SK-N-SH (cell line): ENCODE measurements at regions not wholly inside any gene's neighbourhood (a gene's known extent, or its start where the extent isn't known, plus 50 kb on each side); places are given as distances from the start of the nearest gene placed in this dataset.

Source experiments
- CTCF ChIA-PET: fragments of 300-600, 350-600 bp; formaldehyde crosslinking; extraction: SDS; loops from one replicate; lab custom pipeline; 2021; lab: Yijun Ruan, JAX
- POLR2A ChIA-PET: fragments of 350-600 bp; sonication (Branson Sonifier 250); formaldehyde crosslinking; extraction: SDS; loops from one replicate; lab custom pipeline; 2020; ENCODE audit warnings: antibody characterized with exemption, inconsistent platforms; lab: Yijun Ruan, JAX
- DNase-seq: peaks from one replicate; pipeline ENCODE4 v3.0.0; 2012
- H2AFZ ChIP-seq: fragments of 200-600 bp; sonication (generic); 2 replicates; pipeline ENCODE4 v1.8.1; 2016; ENCODE audit warnings: antibody characterized with exemption, mild to moderate bottlenecking, low read depth
- H3F3A ChIP-seq: fragments of 200-600 bp; sonication (generic); replicated peaks from 2 replicates; pipeline ENCODE3; 2016; ENCODE audit warnings: antibody characterized with exemption, mild to moderate bottlenecking; ENCODE audit not compliant: insufficient read depth
- H3K27ac ChIP-seq, 2 experiments: fragments of 200-500 bp in 1 of 2; fragments of 200-600 bp in 1 of 2; sonication (Bioruptor generic) in 1 of 2; sonication (generic), shearing (Covaris generic) in 1 of 2; 2 replicates each; pipeline versions ENCODE4 v1.5.1 to v1.6.1; 2014 to 2016; ENCODE audit warnings: low read depth in 2 of 2, inconsistent platforms in 1 of 2, low read length in 1 of 2, mild to moderate bottlenecking in 1 of 2, mixed read lengths in 1 of 2
- H3K27me3 ChIP-seq: fragments of 200-600 bp; sonication (generic), shearing (Covaris generic); 2 replicates; pipeline ENCODE4 v1.6.1; 2016; ENCODE audit warnings: mixed run types; ENCODE audit not compliant: insufficient read depth
- H3K36me3 ChIP-seq, 2 experiments: fragments of 200-500 bp in 1 of 2; fragments of 200-600 bp in 1 of 2; sonication (Bioruptor generic) in 1 of 2; sonication (generic) in 1 of 2; replicated peaks in 1 of 2; 2 replicates each; pipeline versions ENCODE3 to v1.5.1; 2014 to 2016; ENCODE audit warnings: low read length in 1 of 2, mild to moderate bottlenecking in 1 of 2; ENCODE audit not compliant: insufficient read depth in 2 of 2, control insufficient read depth in 1 of 2
- H3K4me1 ChIP-seq, 2 experiments: fragments of 200-500 bp in 1 of 2; fragments of 200-600 bp in 1 of 2; sonication (Bioruptor generic) in 1 of 2; sonication (generic), shearing (Covaris generic) in 1 of 2; 2 replicates each; pipeline versions ENCODE4 v1.5.1 to v1.6.1; 2014 to 2016; ENCODE audit warnings: low read depth in 1 of 2, low read length in 1 of 2, mixed run types in 1 of 2; ENCODE audit not compliant: insufficient read depth in 2 of 2, control insufficient read depth in 1 of 2
- H3K4me2 ChIP-seq: fragments of 200-600 bp; sonication (generic), shearing (Covaris generic); 2 replicates; pipeline ENCODE4 v1.6.1; 2017; ENCODE audit warnings: mixed run types
- H3K4me3 ChIP-seq, 2 experiments: fragments of 200-500 bp in 1 of 2; fragments of 200-600 bp in 1 of 2; sonication (Bioruptor generic) in 1 of 2; sonication (generic), shearing (Covaris generic) in 1 of 2; 2 replicates each; pipeline versions ENCODE4 v1.5.1 to v1.8.1; 2014 to 2016; ENCODE audit warnings: low read depth in 2 of 2, inconsistent platforms in 1 of 2, low read length in 1 of 2, mild to moderate bottlenecking in 1 of 2, mixed read lengths in 1 of 2, moderate library complexity in 1 of 2
- H3K79me2 ChIP-seq: fragments of 200-600 bp; sonication (generic); 2 replicates; pipeline ENCODE4 v1.8.1; 2017; ENCODE audit warnings: mild to moderate bottlenecking; ENCODE audit not compliant: insufficient read depth
- H3K9ac ChIP-seq: fragments of 200-600 bp; sonication (generic); 2 replicates; pipeline ENCODE4 v1.6.1; 2017; ENCODE audit warnings: mixed run types
- H3K9me2 ChIP-seq: fragments of 200-600 bp; sonication (generic); 2 replicates; pipeline ENCODE4 v1.6.1; 2017; ENCODE audit warnings: mixed run types
- H3K9me3 ChIP-seq: fragments of 200-600 bp; sonication (generic); 2 replicates; pipeline ENCODE4 v1.6.1; 2017; ENCODE audit warnings: mixed run types, mild to moderate bottlenecking, moderate library complexity
- H4K20me1 ChIP-seq: fragments of 200-600 bp; sonication (generic); 2 replicates; pipeline ENCODE4 v1.6.1; 2017; ENCODE audit warnings: mild to moderate bottlenecking, mixed run types; ENCODE audit not compliant: insufficient read depth
- CTCF ChIP-seq: fragments of 200-600 bp; sonication (generic); IDR thresholded peaks from 2 replicates; pipeline ENCODE4 v1.6.1; 2017; ENCODE audit warnings: antibody characterized with exemption, mild to moderate bottlenecking, moderate library complexity
- ELF1 ChIP-seq: IDR thresholded peaks from 2 replicates; pipeline ENCODE4 v1.4.0; 2012
- FOSL2 ChIP-seq: IDR thresholded peaks from 2 replicates; pipeline ENCODE4 v1.4.0; 2012; ENCODE audit warnings: low read depth, mild to moderate bottlenecking, moderate library complexity, borderline replicate concordance
- FOXM1 ChIP-seq: IDR thresholded peaks from 2 replicates; pipeline ENCODE4 v1.4.0; 2012; ENCODE audit warnings: low read depth, mild to moderate bottlenecking
- GATA2 ChIP-seq: sonication (generic); formaldehyde crosslinking; IDR thresholded peaks from 2 replicates; pipeline ENCODE4 v1.5.0; 2020; ENCODE audit warnings: mild to moderate bottlenecking, missing genetic modification reagents
- JUND ChIP-seq: IDR thresholded peaks from 2 replicates; pipeline ENCODE4 v1.4.0; 2012
- MEF2A ChIP-seq: IDR thresholded peaks from 2 replicates; pipeline ENCODE4 v1.4.0; 2012; ENCODE audit warnings: low read depth, borderline replicate concordance
- NRF1 ChIP-seq: IDR thresholded peaks from 2 replicates; pipeline ENCODE4 v1.6.1; 2012; ENCODE audit warnings: low read depth, mild to moderate bottlenecking, low read length
- RAD21 ChIP-seq: IDR thresholded peaks from 2 replicates; pipeline ENCODE4 v1.6.1; 2012; ENCODE audit warnings: mild to moderate bottlenecking, low read length
- RXRA ChIP-seq: IDR thresholded peaks from 2 replicates; pipeline ENCODE4 v1.4.0; 2012; ENCODE audit warnings: low read depth, mild to moderate bottlenecking, borderline replicate concordance
- SIN3A ChIP-seq: IDR thresholded peaks from 2 replicates; pipeline ENCODE4 v1.6.1; 2012; ENCODE audit warnings: low read depth, mild to moderate bottlenecking, low read length, moderate library complexity, borderline replicate concordance
- TAF1 ChIP-seq: IDR thresholded peaks from 2 replicates; pipeline ENCODE4 v1.6.1; 2012; ENCODE audit warnings: low read depth, mild to moderate bottlenecking, low read length, moderate library complexity, borderline replicate concordance
- TEAD4 ChIP-seq: IDR thresholded peaks from 2 replicates; pipeline ENCODE4 v1.4.0; 2012; ENCODE audit warnings: mild to moderate bottlenecking, borderline replicate concordance; ENCODE audit not compliant: insufficient read depth
- USF2 ChIP-seq: fragments of 150-350 bp; IDR thresholded peaks from 2 replicates; pipeline ENCODE4 v1.6.1; 2017; ENCODE audit warnings: antibody characterized with exemption, low read length, low read depth, borderline replicate concordance
- YY1 ChIP-seq: IDR thresholded peaks from 2 replicates; pipeline ENCODE4 v1.4.0; 2012; ENCODE audit warnings: low read depth, mild to moderate bottlenecking
- WGBS: methylation state at CpG from one replicate; pipeline ENCODE4 v1.1.6; 2017; ENCODE audit warnings: low lambda C conversion rate; 5-methylcytosine and 5-hydroxymethylcytosine counted together
- TF ChIP-seq, protein P1 (sequence below): IDR thresholded peaks from 2 replicates; pipeline ENCODE4 v1.4.0; 2012; ENCODE audit warnings: low read depth, borderline replicate concordance
- TF ChIP-seq, protein P2 (sequence below): IDR thresholded peaks from 2 replicates; pipeline ENCODE4 v1.4.0; 2012; ENCODE audit warnings: low read depth
- TF ChIP-seq, protein P3 (sequence below): IDR thresholded peaks from 2 replicates; pipeline ENCODE4 v1.6.1; 2012; ENCODE audit warnings: mild to moderate bottlenecking, low read depth, low read length, moderate library complexity

DNA sequence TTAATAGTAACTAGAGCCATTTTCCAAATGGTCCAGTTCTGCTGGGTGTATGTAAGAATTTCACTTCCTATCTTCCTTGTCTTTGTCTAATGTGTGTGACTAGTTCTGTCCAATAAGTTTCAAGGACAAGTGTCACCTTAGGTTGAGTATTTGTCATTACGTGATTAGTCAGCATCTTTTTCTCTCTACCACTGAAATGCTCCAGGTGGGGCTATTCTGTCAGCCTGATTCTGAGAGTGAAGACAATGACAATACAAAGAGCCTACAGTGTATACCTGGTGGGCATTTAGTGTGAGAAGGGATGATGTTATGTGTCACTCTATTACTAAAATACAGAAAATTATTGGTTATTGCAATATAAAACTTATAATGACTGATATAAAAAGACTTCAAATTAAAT lies 876.3 kb downstream of the C4orf33 start:
- Histone ChIP-seq H3K36me3 (no peaks in the 10 kb centered on the region), H3K9ac (no peak overlapping the region), H3K9me2 (no peaks in the 10 kb centered on the region), H3K4me1 (no peaks in the 10 kb centered on the region), H3K4me2 (no peak overlapping the region), H3K79me2 (no peaks in the 10 kb centered on the region), H3K27me3 (no peaks in the 10 kb centered on the region), H2AFZ (no peak overlapping the region), H3F3A (no peaks in the 10 kb centered on the region), H3K27ac (no peak overlapping the region), H3K4me3 (no peak overlapping the region), H3K9me3 (no peaks in the 10 kb centered on the region), H4K20me1 (no peaks in the 10 kb centered on the region)
- DNase-seq = no peak
- WGBS = 36% methylated on average over 1 of the region's 1 CpG
- CTCF ChIA-PET = no interaction called here
- TF ChIP-seq MEF2A = no peak
- peak; percentile 11; the same call in 1 of the 2 replicates for TF ChIP-seq CTCF
- POLR2A ChIA-PET = no interaction called here

DNA sequence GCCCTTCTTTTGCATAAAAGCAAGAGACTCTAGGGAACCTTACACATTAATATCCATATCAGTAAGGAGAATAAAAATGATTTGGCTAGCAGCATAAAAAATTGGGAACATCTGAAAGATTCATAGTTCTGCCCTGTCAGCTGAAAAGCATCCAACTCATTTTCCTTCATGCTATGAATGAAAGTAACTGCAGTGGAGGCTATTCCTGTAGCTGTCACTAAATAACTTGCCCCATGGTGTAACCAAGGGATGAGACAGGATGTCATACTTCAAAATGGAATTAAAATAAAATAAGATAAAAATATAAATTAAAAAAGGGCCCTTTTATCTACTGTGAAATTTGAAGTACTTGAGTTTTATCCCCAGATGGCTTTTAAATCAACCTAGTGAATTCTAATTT lies 878.8 kb downstream of the C4orf33 start:
- Histone ChIP-seq H3F3A (no peaks in the 10 kb centered on the region), H3K9me2 (no peaks in the 10 kb centered on the region), H3K27me3 (no peaks in the 10 kb centered on the region), H3K4me1 (no peaks in the 10 kb centered on the region), H3K79me2 (no peaks in the 10 kb centered on the region), H3K27ac (no peak overlapping the region), H2AFZ (no peak overlapping the region), H3K4me3 (no peak overlapping the region), H3K4me2 (no peak overlapping the region), H3K9me3 (no peaks in the 10 kb centered on the region), H3K36me3 (no peaks in the 10 kb centered on the region), H3K9ac (no peak overlapping the region), H4K20me1 (no peaks in the 10 kb centered on the region)
- POLR2A ChIA-PET = no interaction called here
- no peak for DNase-seq
- CTCF ChIA-PET = no interaction called here
- TF ChIP-seq GATA2 (CRISPR knock-in tag) (no peak), YY1 (no peak), SIN3A (no peak), RXRA (no peak), ELF1 (no peak), MEF2A (no peak), USF2 (no peak), FOXM1 (no peak), FOSL2 (no peak), RAD21 (no peak), JUND (no peak), NRF1 (no peak), TEAD4 (no peak), TAF1 (no peak), CTCF (no peak)
- TF ChIP-seq, protein P1, sequence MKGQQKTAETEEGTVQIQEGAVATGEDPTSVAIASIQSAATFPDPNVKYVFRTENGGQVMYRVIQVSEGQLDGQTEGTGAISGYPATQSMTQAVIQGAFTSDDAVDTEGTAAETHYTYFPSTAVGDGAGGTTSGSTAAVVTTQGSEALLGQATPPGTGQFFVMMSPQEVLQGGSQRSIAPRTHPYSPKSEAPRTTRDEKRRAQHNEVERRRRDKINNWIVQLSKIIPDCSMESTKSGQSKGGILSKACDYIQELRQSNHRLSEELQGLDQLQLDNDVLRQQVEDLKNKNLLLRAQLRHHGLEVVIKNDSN = no peak
- TF ChIP-seq, protein P2, sequence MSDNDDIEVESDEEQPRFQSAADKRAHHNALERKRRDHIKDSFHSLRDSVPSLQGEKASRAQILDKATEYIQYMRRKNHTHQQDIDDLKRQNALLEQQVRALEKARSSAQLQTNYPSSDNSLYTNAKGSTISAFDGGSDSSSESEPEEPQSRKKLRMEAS = no peak
- TF ChIP-seq, protein P3, sequence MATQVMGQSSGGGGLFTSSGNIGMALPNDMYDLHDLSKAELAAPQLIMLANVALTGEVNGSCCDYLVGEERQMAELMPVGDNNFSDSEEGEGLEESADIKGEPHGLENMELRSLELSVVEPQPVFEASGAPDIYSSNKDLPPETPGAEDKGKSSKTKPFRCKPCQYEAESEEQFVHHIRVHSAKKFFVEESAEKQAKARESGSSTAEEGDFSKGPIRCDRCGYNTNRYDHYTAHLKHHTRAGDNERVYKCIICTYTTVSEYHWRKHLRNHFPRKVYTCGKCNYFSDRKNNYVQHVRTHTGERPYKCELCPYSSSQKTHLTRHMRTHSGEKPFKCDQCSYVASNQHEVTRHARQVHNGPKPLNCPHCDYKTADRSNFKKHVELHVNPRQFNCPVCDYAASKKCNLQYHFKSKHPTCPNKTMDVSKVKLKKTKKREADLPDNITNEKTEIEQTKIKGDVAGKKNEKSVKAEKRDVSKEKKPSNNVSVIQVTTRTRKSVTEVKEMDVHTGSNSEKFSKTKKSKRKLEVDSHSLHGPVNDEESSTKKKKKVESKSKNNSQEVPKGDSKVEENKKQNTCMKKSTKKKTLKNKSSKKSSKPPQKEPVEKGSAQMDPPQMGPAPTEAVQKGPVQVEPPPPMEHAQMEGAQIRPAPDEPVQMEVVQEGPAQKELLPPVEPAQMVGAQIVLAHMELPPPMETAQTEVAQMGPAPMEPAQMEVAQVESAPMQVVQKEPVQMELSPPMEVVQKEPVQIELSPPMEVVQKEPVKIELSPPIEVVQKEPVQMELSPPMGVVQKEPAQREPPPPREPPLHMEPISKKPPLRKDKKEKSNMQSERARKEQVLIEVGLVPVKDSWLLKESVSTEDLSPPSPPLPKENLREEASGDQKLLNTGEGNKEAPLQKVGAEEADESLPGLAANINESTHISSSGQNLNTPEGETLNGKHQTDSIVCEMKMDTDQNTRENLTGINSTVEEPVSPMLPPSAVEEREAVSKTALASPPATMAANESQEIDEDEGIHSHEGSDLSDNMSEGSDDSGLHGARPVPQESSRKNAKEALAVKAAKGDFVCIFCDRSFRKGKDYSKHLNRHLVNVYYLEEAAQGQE = no peak
